OCI-LY1 (cell line): ENCODE measurements at regions not wholly inside any gene's neighbourhood (a gene's known extent, or its start where the extent isn't known, plus 50 kb on each side); places are given as distances from the start of the nearest gene placed in this dataset.

Experiments
- EZH2 ChIP-seq: fragments of 200-600 bp; sonication (generic), shearing (Covaris generic); IDR thresholded peaks from 2 replicates; pipeline ENCODE4 v1.8.0; 2017; ENCODE audit warnings: borderline replicate concordance, mixed run types, mild to moderate bottlenecking, antibody characterized with exemption, low read length, moderate library complexity, mixed read lengths
- TF ChIP-seq, protein P1 (sequence below): fragments of 200-600 bp; sonication (generic), shearing (Covaris generic); IDR thresholded peaks from 2 replicates; pipeline ENCODE4 v1.5.1; 2017; ENCODE audit warnings: mild to moderate bottlenecking, antibody characterized with exemption, low read length, moderate library complexity, mixed read lengths

DNA sequence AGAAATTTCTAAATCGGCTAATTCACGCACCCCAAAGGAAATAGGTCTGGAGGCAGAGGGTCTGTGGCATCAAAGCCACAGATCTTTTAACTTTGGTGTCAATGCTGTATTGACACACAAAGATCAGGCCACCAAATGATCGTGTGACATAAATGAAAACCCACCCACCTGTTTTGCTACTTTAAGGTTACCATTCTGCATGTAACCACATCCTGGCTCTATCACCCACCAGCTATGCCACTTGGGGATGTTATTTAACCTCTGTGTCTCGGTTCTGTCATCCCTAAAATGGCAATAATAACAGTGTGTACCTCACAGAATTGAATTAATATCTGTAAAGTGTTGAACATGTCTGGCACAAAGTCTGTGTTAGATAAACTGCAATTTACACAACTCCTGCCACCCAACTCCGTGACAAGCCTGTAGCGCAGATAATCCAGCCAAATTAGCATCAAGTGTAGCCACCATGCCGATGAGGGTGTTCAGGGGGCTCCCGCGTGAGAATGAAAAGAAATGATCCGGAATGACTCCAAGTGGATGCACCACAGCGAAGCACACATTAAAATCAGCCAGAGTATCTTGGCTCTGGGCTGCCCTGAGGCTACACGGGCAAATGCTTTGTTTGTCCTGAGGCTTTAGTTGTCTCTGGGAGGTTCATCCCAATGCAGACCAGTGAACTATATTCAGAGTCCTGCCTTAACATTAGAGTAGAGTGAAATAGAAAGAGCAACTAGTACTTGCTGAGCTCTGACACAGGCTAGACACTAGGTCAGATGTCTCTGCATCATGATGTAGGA is 158.4 kb upstream of the NEBL start:
- TF ChIP-seq, protein P1, sequence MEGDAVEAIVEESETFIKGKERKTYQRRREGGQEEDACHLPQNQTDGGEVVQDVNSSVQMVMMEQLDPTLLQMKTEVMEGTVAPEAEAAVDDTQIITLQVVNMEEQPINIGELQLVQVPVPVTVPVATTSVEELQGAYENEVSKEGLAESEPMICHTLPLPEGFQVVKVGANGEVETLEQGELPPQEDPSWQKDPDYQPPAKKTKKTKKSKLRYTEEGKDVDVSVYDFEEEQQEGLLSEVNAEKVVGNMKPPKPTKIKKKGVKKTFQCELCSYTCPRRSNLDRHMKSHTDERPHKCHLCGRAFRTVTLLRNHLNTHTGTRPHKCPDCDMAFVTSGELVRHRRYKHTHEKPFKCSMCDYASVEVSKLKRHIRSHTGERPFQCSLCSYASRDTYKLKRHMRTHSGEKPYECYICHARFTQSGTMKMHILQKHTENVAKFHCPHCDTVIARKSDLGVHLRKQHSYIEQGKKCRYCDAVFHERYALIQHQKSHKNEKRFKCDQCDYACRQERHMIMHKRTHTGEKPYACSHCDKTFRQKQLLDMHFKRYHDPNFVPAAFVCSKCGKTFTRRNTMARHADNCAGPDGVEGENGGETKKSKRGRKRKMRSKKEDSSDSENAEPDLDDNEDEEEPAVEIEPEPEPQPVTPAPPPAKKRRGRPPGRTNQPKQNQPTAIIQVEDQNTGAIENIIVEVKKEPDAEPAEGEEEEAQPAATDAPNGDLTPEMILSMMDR = no peak
- no peak for TF ChIP-seq EZH2
